T-helper 9 cell (primary cell): ENCODE measurements at regions not wholly inside any gene's neighbourhood (a gene's known extent, or its start where the extent isn't known, plus 50 kb on each side); places are given as distances from the start of the nearest gene placed in this dataset.
"Not testable (repeated sequence)": the region's sequence is repeated elsewhere in the genome, so short reads cannot be mapped to it uniquely, and the experiment has no call there.

Experiments used
- DNase-seq: peaks from one replicate; pipeline ENCODE4 v3.0.0-alpha.2; 2020

DNA sequence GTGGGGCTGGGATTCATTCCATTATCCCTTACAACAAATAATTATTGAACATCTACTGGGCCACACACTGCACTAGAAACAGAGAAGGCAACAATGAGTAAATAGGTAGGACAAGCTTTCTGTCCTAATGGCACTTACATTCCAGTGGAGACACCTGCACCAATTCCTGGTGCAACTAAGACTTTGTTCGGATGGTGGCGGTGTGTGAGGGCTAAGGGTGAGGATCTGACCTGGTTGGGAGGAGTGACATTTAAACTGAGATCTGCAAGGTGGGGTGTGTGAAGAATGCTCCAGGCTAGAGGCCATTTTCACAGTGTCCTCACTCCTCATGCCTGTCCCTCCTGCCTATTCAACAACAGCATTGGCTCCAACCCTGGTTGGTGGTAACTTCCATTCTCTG is 510.0 kb downstream of the XYLT1 start:
- DNase-seq: no peak

DNA sequence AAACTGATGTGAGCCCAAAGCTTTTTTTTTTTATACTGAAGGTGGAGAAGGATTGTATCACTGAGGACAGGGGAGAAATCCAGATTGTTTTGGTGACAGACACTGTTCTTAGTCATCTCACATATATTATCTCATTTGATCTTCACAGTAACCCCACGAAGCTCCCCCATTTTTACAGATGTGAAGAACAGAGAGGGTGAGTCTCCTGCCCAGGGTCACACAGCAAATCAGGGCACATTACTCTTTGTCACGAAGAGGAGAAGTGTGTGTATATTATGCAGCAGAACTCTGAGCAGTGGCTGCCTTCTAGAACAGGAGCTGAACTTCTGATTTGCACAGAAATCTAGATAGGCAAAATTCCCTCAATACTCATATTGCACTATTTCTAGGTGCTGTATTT is 504.3 kb downstream of the XYLT1 start:
- no peak for DNase-seq

DNA sequence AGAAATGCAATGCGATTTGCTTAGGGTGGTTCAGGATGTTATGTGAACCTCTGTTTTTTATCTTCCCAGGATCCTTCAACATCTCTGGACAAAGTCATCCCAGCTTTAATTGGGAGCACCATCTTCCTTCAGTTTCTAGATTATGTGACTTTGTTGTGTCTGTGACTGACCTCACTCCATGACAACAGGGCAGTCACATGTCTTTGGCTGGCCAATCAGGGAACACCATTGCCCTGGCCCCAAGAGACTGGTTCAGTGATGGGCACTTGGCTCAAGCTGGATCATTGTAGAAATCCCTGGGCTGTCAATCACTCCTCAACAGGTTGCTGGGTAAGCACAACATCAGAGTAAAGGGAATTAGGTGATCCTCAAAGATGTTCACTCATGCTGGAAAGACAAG is 499.7 kb downstream of the XYLT1 start:
- no peak for DNase-seq

DNA sequence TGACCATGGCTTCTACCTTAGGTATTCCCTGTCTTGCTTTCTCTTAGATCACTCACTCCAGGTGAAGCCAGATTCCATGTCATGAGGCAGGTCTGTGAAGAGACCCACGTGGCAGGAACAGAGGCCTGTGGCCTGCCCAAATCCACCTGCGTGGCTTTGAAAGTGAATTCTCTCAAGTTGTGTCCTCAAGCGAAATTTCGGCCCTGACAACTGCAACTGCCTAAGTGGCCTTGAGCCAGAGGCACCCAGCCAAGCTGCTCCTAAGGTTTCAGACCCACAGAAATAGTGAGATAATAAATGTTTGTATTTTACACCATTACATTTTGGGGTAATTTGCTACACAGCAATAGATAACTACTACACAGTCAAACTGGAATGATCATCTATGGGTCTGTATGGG is 497.9 kb downstream of the XYLT1 start:
- no peak for DNase-seq

DNA sequence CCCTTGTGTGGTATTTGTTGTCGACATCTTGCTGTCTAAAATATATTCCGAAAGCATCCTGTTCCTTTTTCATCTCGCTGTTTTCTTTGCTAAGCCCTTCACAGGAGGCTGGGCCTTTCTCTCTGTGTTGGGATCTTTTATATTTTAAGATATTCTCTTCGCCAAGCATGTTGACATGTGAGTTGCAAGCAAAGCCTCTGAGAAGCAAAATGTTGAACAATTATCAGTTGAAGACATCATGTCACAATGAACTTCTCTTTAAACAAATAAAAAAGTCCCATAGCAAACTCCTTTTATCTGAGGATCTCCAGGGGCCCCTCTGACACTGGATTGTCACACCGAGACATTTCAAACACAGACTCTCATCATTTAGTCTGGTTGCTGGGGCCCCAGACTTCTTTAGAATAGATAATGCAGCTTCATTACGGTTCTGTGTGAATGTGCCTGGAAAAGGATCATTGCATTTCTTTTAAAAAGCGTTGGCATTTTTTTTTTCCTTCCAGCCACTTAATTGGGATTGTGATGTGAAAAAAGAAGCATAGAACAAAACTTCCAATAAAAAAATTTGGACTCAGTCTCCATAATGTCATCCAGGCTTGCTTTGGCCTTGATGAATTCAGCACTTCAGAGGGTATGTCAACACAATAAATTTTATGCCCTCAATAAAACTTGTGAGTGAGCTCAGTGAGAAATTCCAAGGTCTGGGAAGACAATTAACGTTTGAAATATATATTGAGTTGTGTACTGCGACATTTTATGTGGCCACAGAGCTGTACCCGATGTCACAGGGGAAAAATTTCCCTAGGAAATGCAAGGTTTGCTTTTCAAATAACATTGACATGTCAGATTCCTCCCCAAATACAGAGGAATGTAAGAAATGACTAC is 496.8 kb downstream of the XYLT1 start:
- no peak for DNase-seq

DNA sequence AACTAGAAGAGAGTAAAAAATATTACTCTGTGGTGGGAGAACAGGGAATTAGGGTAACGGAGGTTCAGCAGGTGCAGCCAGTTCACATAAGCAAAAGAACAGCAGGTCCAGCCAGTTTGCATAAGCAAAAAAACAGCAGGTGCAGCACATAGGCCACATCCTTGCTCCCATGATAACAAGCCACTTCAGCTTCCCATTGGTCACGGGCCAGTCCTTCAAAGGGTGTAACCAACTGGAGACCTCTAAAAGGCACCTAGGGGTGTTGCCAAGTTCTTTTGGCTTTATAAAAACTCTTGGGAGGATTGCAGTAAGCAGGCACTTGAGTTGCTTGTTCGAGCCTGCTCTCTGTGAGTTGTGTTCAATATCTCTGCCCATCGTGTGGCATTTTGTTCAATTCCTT is 488.1 kb downstream of the XYLT1 start:
- no peak for DNase-seq

DNA sequence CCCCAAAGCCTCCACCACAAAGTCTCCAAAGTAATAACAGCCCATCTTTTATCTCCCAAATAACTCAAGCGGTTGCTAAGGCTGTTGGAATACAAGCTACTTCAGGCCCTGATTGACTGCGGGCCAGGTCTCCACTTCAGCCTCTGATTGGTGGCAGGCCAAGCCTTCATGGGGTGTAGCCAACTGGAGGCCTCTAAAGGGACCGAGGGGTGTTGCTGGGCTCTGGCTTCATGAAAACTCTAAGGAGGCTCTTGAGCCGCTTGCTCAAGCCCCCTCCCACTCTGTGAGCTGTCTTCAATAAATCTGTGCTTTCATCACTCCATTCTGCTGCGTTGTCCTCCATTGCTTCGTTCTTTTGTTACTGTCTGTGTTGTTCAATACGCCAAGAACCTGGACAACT is 487.2 kb downstream of the XYLT1 start:
- no peak for DNase-seq

DNA sequence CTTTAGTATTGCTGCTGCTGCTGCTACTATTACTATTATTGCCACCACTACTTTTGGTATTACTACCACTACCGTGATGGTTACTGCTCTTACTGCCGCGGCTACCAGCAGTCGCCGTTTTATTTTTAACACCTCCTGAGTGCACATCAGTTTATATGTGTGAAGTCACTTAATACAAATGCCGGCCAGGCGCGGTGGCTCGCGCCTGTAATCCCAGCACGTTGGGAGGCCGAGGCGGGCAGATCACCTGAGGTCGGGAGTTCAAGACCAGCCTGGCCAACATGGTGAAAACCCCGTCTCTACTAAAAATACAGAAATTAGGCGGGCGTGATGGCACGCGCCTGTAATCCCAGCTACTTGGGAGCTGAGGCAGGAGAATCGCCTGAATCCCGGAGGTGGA is 486.7 kb downstream of the XYLT1 start:
- not testable (repeated sequence) for DNase-seq

DNA sequence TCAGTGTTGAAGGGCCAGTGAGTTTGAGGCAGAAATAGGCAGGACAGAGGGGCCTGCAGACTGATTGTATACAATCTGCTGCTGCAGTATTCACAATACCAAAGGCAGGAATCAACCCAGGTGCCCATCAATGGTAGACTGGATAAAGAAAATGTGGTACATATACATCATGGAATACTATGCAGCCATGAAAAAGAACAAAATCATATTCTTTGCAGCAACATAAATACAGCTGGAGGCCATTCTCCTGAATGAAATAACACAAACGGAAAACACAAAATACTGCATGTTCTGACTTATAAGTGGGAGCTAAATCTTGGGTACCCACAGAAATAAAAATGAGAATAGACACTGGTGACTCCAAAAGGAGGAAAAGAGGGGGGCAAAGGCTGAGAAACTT is 485.1 kb downstream of the XYLT1 start:
- DNase-seq: no peak

DNA sequence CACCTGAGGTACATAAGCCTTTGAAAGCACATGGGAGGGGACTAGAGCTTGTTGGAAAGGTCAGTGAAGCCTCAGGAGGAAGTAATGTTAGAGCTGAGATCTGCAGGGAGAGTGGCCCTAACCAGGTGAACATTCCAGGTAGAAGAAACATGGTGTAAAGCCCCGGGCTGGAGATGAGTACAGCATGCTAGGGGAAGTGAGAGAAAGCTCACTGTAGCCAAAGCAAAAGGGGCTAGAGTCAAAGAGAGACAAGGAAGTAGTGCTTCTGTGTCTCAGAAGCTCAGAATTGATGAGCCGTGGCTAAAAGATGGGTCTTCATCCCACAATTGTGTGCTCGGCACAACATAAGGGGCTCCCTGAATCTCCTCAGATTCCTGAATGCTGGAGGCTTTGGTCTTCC is 481.8 kb downstream of the XYLT1 start:
- no peak for DNase-seq

DNA sequence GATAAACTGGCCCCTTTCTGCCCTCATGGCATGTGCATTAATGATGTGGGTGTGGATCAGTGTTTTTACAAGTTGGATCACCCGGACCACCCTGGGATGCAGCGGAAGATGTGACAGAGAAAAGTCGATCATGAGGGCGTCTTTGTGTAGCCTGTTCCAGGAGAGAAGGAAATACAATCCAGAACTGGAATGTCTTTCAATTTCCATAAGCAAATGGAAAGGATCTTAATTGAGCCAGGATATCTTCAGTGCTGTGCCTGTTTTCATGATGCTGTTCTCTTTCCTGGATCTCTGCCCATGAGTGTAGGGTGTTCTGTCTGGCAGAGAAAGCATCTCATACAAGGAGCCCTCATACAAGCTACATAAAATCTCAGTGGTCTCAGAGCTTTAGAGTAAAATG is 481.4 kb downstream of the XYLT1 start:
- DNase-seq: no peak

DNA sequence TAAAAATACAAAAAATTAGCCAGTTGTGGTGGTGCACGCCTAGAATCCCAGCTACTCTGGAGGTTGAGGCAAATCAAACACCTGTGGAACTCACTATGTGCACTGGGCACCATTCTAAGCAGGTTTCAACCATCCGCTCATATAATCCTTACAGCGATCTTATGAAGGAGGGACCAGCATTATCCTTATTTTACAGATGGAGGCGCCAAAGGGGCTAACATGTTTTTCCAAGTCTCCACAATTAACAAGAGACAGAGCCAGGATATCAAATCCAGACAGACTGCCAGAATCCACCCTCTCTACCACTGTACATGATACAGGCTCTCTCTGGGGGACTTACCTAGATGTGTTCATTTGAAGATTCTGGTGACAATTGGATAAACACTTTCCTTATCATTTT is 479.0 kb downstream of the XYLT1 start:
- DNase-seq: no peak

DNA sequence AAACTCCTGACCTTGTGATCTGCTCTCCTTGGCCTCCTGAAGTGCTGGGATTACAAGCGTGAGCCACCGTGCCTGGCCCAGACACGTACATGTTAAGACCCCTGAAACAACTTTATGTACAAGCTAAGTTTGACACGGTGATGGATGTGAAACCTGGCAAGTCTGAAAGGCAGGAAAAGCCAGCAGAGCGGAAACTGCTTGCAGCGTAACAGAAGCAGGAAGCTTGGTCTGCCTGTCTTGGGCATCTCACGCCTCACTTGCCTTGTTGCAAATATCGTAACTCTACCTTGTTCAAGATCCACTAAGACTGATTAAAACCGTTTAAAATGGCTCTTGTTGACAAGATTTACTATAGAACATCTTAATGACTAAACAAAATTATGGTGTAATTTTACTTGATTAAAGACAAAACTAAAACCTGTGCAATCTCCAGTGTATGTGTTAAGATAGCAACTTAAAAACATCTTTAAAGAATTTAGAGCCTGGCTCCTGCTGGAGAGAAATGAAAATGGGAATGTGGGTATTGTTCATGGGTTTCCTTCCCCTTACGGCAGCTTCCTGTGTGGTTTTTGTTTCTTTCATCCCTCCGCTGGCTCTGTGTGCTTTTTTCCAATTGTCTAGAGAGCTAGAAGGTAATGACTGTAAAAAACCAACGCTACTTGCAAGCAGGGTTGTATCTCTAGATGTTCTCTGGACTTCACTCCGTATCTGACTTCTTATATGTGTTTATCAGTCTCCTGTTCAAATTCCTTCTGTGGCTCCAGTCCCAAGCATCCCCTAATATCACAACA is 477.6 kb downstream of the XYLT1 start:
- DNase-seq: no peak

DNA sequence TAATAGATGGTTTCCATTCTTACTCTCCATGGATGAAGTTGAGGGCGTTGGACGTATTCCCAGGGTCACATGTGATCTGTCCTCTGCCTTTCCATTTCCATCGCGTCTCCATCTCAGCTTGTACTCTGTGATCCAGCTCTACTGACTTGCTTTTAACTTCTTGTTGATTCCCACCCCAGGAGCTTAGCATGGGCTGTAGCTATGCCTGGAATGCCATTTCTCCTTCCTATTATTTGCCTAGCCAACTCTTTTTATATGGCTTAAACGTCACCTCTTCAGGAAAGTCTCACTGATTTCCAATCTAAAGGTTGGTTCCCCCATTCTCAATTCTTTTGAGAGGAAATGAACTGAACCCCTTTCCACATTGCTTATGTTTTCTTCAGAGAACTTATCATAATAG is 475.9 kb downstream of the XYLT1 start:
- DNase-seq: no peak

DNA sequence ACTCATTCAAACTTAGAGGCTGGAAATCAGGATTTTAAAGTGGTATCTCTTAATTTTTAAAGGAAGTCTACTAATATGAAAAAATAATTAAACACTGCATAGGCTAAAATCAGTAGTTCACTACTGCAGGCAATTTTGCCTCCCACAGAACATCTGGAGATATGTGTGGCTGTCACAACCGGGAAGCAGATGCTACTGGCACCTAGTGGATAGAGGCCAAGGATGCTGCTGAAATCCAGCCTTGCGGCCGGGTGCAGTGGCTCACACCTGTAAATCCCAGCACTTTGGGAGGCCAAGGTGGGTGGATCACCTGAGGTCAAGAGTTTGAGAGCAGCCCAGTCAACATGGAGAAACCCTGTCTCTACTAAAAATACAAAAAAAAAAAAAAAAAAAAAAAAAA is 473.9 kb downstream of the XYLT1 start:
- DNase-seq: no peak

DNA sequence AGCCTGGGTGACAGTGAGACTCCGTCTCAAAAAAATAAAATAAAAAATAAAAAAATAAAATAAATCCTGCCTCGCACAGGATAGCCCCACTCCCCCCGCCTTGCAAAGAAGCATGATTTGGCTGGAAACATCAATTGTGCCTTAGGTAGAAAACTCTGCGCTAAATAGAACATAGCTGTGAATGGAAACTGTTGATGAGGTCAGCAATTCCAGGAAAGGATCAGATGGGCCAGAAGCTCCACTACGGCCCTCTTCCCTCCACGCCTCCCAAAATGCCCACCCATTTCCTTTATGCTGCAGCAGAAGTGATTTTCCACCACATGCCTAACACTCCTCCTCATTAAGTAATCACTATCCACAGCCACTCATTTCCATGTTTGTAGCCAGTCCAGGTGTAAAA is 473.4 kb downstream of the XYLT1 start:
- no peak for DNase-seq

DNA sequence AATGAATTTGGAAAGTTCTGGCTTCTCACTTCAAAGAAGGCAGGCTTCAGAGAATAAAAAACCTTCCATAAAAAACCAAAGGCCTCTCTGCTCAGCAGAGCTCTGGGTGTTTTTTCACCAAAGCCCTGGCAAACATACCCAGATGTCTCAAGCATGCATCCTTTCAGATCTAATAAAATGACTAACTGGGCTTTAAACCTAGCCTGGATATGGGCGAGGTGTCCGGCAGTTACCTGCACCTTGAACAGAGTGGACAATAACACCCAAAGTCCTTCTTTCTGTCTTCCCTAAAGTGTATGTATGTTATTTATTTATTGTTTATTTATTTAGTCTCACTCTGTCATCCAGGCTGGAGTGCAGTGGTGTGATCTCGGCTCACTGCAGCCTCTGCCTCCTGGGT is 469.3 kb downstream of the XYLT1 start:
- DNase-seq: no peak

DNA sequence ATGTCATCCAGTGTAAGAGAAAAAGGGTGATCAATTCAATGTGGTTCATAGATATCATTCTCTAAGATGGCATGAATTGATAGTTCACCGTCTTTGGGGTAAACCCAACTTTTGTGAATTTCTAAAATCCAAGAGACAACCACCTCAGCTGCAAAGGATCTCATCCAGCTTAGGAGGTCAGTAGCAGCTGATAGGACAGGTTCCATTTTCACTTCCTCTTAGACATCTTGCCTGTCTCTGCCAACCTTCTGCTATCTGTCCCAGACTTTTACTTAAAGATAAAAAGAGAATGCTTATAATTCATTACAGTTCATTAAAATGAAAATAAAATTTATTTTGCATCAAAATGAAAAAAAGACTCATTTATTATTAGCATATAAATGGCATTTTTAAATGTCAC is 468.2 kb downstream of the XYLT1 start:
- DNase-seq: no peak

DNA sequence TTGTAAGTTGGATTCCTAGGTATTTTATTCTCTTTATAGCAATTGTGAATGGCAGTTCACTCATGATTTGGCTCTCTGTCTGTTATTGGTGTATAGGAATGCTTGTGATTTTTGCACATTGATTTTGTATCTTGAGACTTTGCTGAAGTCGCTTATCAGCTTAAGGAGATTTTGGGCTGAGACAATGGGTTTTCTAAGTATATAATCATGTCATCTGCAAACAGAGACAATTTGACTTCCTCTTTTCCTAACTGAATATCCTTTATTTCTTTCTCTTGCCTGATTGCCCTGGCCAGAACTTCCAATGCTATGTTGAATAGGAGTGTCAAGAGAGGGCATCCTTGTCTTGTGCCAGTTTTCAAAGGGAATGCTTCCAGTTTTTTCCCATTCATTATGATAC is 464.8 kb downstream of the XYLT1 start:
- DNase-seq: not testable (repeated sequence)

DNA sequence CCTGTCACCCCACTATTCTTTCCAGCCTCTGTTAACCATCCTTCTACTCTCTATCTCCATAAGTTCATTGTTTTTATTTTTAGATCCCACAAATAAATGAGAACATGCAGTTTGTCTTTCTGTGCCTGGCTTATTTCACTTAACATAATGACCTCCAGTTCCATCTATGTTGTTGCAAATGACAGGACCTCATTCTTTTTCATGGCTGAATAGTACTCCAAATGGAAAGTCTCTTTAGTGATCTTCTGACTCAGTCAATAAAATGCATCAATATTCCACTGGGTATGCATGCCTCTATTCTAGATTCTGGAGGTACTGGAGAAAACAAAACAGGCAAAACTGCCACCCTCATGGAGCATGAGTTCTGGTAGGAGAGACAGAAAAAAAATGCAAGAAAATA is 459.0 kb downstream of the XYLT1 start:
- no peak for DNase-seq

DNA sequence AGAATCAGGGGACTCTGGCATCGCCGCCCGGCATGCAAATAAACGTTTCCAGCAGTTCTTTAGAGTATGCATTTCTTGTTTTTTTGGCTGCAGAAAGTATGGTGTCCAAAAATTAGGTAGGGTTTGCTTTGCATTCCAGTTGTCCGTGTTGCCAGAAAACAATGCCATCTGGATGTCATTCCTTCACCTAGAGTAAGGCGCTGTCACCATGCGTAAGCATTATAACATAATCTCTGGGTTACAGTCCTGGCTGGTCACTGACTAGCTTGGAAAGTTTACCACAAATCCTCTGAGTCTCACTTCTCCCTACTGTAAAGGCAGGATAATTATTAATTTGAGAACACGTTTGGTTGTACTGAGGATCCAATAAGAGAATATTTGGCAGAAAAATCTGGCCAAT is 457.7 kb downstream of the XYLT1 start:
- no peak for DNase-seq

DNA sequence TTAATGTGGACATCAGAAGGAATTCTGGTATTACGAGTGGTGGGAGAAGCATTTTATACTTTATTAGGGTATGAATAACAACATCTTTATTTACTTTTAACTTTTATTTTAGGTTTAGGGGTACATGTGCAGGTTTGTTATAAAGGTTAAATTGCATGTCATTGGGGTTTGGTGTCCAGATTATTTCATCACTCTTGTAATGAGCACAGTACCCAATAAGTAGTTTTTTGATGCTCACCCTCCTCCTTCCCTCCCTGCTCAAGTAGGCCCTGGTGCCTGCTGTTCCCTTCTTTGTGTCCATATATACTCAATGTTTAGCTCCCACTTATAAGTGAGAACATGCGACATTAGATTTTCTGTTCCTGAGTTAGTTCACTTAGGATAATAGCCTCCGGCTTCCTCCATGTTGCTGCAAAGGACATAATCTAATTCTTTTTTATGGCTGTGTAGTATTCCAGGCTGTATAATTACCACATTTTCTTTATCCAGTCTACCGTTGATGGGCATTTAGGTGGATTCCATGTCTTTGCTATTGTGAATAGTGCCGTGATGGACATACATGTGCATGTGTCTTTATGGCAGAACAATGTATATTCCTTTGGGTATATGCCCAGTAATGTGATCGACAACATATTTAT is 456.2 kb downstream of the XYLT1 start:
- DNase-seq: no peak

DNA sequence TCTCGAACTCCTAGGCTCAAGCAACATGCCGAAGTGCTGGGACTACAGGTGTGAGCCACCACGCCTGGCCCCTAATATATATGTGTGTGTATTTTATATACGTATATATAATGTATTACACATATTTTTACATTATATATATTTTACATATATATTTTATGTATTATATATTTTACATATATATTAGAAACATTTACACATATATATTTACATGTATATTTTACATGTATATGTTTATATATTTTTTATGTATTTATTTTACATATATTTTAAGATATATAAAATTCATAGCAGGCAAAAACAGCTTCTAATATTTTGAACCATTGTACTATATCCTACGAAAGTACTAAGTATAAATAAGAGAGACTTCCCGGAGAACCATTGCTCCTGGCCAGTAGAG is 455.1 kb downstream of the XYLT1 start:
- no peak for DNase-seq

DNA sequence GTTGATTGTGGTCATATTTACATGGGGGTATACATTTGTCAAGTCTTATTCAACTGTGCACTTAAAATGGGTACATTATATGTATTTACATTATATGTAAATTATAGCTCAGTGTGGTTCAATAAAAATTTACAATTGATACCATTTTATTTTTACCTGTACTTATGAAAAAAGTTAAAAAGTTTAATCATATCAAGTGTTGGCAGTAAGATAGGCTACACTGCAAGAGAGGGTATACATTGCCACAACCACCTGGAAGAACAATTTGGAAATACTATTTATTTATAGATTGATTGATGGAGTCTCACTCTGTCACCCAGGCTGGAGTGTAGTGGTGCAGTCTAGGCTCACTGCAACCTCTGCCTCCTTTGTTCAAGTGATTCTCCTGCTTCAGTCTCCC is 453.3 kb downstream of the XYLT1 start:
- no peak for DNase-seq
